ENCODE measurements at regions not wholly inside any gene's neighbourhood (a gene's known extent, or its start where the extent isn't known, plus 50 kb on each side); places are given as distances from the start of the nearest gene placed in this dataset.

- ATAC-seq (ENCODE audit: low FRiP score) (no peak), DNase-seq (no peak)
- H3K9me3 ChIP-seq (ENCODE audit: control insufficient read depth, low read length), result no peaks in the 10 kb centered on the region
- no peaks in the 10 kb centered on the region for H3K4me1 ChIP-seq (ENCODE audit: control insufficient read depth in 1 of 2, insufficient read depth in 2 of 2, low read length in 2 of 2)
- H3K27me3 ChIP-seq (ENCODE audit: control insufficient read depth in 1 of 2, insufficient read depth in 2 of 2, low read length in 1 of 2), result peaks cover 0 to 2% of the 10 kb centered on the region in 2 donors
- H3K4me3 ChIP-seq (ENCODE audit: low read length in 2 of 2), result no peak overlapping the region
- intact Hi-C loops (cut with DNase I), result no loop called here
- no peak overlapping the region for H3K27ac ChIP-seq (ENCODE audit: low read depth in 1 of 2, low read length in 2 of 2)
- WGBS, 2 donors, result 74 to 80% methylated on average over 4 of the region's 4 CpGs
- H3K36me3 ChIP-seq (ENCODE audit: control insufficient read depth in 1 of 2, insufficient read depth in 2 of 2, low read length in 1 of 2), result no peaks in the 10 kb centered on the region
Observed at GRCh38 chr20:39563349-39563748, 601.2 kb downstream of the DHX35 start.

- Histone ChIP-seq H3K27ac (ENCODE audit: low read depth in 1 of 2, low read length in 2 of 2) (no peak overlapping the region), H3K4me1 (ENCODE audit: control insufficient read depth in 1 of 2, insufficient read depth in 2 of 2, low read length in 2 of 2) (no peaks in the 10 kb centered on the region), H3K27me3 (ENCODE audit: control insufficient read depth in 1 of 2, insufficient read depth in 2 of 2, low read length in 1 of 2) (no peaks in the 10 kb centered on the region), H3K4me3 (ENCODE audit: low read length in 2 of 2) (no peak overlapping the region), H3K36me3 (ENCODE audit: control insufficient read depth in 1 of 2, insufficient read depth in 2 of 2, low read length in 1 of 2) (no peaks in the 10 kb centered on the region), H3K9me3 (ENCODE audit: control insufficient read depth, low read length) (peaks cover 1% of the 10 kb centered on the region)
- ATAC-seq (ENCODE audit: low FRiP score), result no peak
- intact Hi-C loops (cut with DNase I), result no loop called here
- WGBS, 2 donors, result 73 to 82% methylated on average over 3 of the region's 3 CpGs
- no peak for DNase-seq
Observed at GRCh38 chr20:39554341-39554740, 592.2 kb downstream of the DHX35 start.

DNA sequence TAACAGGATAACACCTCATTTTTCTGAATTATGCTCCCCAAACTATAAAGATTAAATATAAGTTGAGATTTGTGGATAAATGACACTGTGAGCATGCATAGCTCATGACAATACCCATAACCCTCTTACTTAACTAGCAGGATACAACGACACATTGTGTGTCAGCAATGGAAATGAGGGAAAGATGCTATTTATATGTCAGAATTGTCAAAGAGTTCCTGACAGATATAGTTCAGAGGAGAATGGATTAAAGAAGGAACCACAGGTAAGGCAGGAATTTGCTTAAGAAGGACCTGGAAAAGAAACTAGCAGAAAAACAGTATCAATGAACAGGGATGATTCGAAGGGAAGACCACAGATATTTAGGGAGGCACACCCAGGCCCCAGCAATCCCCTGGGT, 591.0 kb downstream of the DHX35 start:
- WGBS, 2 donors, result 71 to 74% methylated on average over 2 of the region's 2 CpGs
- Histone ChIP-seq H3K27me3 (ENCODE audit: control insufficient read depth in 1 of 2, insufficient read depth in 2 of 2, low read length in 1 of 2) (no peaks in the 10 kb centered on the region), H3K9me3 (ENCODE audit: control insufficient read depth, low read length) (peaks cover 1% of the 10 kb centered on the region), H3K4me3 (ENCODE audit: low read length in 2 of 2) (no peak overlapping the region), H3K36me3 (ENCODE audit: control insufficient read depth in 1 of 2, insufficient read depth in 2 of 2, low read length in 1 of 2) (no peaks in the 10 kb centered on the region), H3K27ac (ENCODE audit: low read depth in 1 of 2, low read length in 2 of 2) (no peak overlapping the region), H3K4me1 (ENCODE audit: control insufficient read depth in 1 of 2, insufficient read depth in 2 of 2, low read length in 2 of 2) (no peaks in the 10 kb centered on the region)
- intact Hi-C loops (cut with DNase I), result no loop called here
- no peak for DNase-seq
- no peak for ATAC-seq (ENCODE audit: low FRiP score)

- WGBS, 2 donors, result 58 to 61% methylated on average over 9 of the region's 9 CpGs
- intact Hi-C loops (cut with DNase I), result no loop called here
- Histone ChIP-seq H3K27me3 (ENCODE audit: control insufficient read depth in 1 of 2, insufficient read depth in 2 of 2, low read length in 1 of 2) (no peaks in the 10 kb centered on the region), H3K4me3 (ENCODE audit: low read length in 2 of 2) (no peak overlapping the region), H3K36me3 (ENCODE audit: control insufficient read depth in 1 of 2, insufficient read depth in 2 of 2, low read length in 1 of 2) (no peaks in the 10 kb centered on the region), H3K9me3 (ENCODE audit: control insufficient read depth, low read length) (peaks cover 1% of the 10 kb centered on the region), H3K4me1 (ENCODE audit: control insufficient read depth in 1 of 2, insufficient read depth in 2 of 2, low read length in 2 of 2) (no peaks in the 10 kb centered on the region), H3K27ac (ENCODE audit: low read depth in 1 of 2, low read length in 2 of 2) (no peak overlapping the region)
- no peak for DNase-seq
- no peak for ATAC-seq (ENCODE audit: low FRiP score)
Observed at GRCh38 chr20:39549733-39550132, 587.6 kb downstream of the DHX35 start.

- H3K27ac ChIP-seq (ENCODE audit: low read depth in 1 of 2, low read length in 2 of 2), result no peak overlapping the region
- intact Hi-C loops (cut with DNase I), result no loop called here
- WGBS, 2 donors, result 65 to 69% methylated on average over 6 of the region's 6 CpGs
- no peak for ATAC-seq (ENCODE audit: low FRiP score)
- H3K4me1 ChIP-seq (ENCODE audit: control insufficient read depth in 1 of 2, insufficient read depth in 2 of 2, low read length in 2 of 2), result no peaks in the 10 kb centered on the region
- no peak overlapping the region for H3K4me3 ChIP-seq (ENCODE audit: low read length in 2 of 2)
- no peaks in the 10 kb centered on the region for H3K27me3 ChIP-seq (ENCODE audit: control insufficient read depth in 1 of 2, insufficient read depth in 2 of 2, low read length in 1 of 2)
- peaks cover 1% of the 10 kb centered on the region for H3K9me3 ChIP-seq (ENCODE audit: control insufficient read depth, low read length)
- no peaks in the 10 kb centered on the region for H3K36me3 ChIP-seq (ENCODE audit: control insufficient read depth in 1 of 2, insufficient read depth in 2 of 2, low read length in 1 of 2)
- no peak for DNase-seq
Observed at GRCh38 chr20:39547546-39548408, 585.6 kb downstream of the DHX35 start.

GRCh38 chr20:39541136-39541803, 579.1 kb downstream of the DHX35 start:
- ATAC-seq (ENCODE audit: low FRiP score), result no peak
- Histone ChIP-seq H3K4me3 (ENCODE audit: low read length in 2 of 2) (no peak overlapping the region), H3K27ac (ENCODE audit: low read depth in 1 of 2, low read length in 2 of 2) (no peak overlapping the region), H3K36me3 (ENCODE audit: control insufficient read depth in 1 of 2, insufficient read depth in 2 of 2, low read length in 1 of 2) (no peaks in the 10 kb centered on the region), H3K9me3 (ENCODE audit: control insufficient read depth, low read length) (no peaks in the 10 kb centered on the region), H3K27me3 (ENCODE audit: control insufficient read depth in 1 of 2, insufficient read depth in 2 of 2, low read length in 1 of 2) (no peaks in the 10 kb centered on the region), H3K4me1 (ENCODE audit: control insufficient read depth in 1 of 2, insufficient read depth in 2 of 2, low read length in 2 of 2) (no peaks in the 10 kb centered on the region)
- no peak for DNase-seq
- intact Hi-C loops (cut with DNase I), result no loop called here
- WGBS, 2 donors, result 13 to 21% methylated on average over 2 of the region's 2 CpGs

DNA sequence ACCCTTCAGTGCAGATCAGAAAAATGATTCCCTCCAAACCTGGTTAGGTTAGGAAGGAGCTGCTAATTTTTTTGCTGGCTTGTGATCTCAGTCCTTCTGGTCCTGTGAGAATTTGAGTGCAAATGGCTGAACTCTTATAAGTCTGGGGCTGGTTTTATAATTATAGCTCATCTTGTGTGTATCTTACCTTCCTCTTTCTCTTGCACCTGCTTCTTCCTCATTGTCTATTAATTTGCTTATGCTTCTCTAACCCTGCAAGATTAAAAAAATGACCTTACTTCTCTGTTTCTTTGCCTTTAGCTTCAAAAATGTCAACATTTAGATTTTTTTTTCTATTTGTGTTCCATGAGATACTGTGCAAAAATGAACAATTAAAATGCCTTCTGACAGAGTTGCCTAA, 576.2 kb downstream of the DHX35 start:
- H3K9me3 ChIP-seq (ENCODE audit: control insufficient read depth, low read length), result peaks cover 2% of the 10 kb centered on the region
- no peak overlapping the region for H3K4me3 ChIP-seq (ENCODE audit: low read length in 2 of 2)
- ATAC-seq (ENCODE audit: low FRiP score) (no peak), DNase-seq (no peak)
- H3K36me3 ChIP-seq (ENCODE audit: control insufficient read depth in 1 of 2, insufficient read depth in 2 of 2, low read length in 1 of 2), result no peaks in the 10 kb centered on the region
- no peaks in the 10 kb centered on the region for H3K27me3 ChIP-seq (ENCODE audit: control insufficient read depth in 1 of 2, insufficient read depth in 2 of 2, low read length in 1 of 2)
- H3K4me1 ChIP-seq (ENCODE audit: control insufficient read depth in 1 of 2, insufficient read depth in 2 of 2, low read length in 2 of 2), result no peaks in the 10 kb centered on the region
- H3K27ac ChIP-seq (ENCODE audit: low read depth in 1 of 2, low read length in 2 of 2), result no peak overlapping the region
- intact Hi-C loops (cut with DNase I), result no loop called here

DNA sequence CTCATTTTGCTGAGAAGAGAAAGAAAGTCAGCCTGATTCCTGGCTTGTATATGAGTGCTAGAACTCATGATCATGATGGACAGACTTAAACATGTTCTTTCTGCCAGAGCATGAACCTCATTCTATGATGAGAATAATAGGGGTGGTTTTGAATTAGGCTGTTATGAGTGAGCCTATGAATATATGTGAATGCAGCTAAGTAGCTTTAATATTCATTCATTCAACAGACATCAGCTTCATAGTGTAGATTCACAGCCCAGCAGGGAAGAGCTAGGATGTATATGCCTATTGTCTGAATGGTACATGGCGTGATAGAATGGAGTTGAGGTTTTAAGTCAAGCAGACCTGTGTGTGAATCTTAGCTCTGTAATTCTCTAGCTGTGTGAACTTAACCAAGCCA, 573.2 kb downstream of the DHX35 start:
- H3K4me3 ChIP-seq (ENCODE audit: low read length in 2 of 2), result no peak overlapping the region
- 95 to 97% methylated on average over 1 of the region's 1 CpG for WGBS, 2 donors
- no peak overlapping the region for H3K27ac ChIP-seq (ENCODE audit: low read depth in 1 of 2, low read length in 2 of 2)
- H3K4me1 ChIP-seq (ENCODE audit: control insufficient read depth in 1 of 2, insufficient read depth in 2 of 2, low read length in 2 of 2), result no peaks in the 10 kb centered on the region
- no peak for DNase-seq
- no peaks in the 10 kb centered on the region for H3K36me3 ChIP-seq (ENCODE audit: control insufficient read depth in 1 of 2, insufficient read depth in 2 of 2, low read length in 1 of 2)
- intact Hi-C loops (cut with DNase I), result no loop called here
- peaks cover 2% of the 10 kb centered on the region for H3K9me3 ChIP-seq (ENCODE audit: control insufficient read depth, low read length)
- no peaks in the 10 kb centered on the region for H3K27me3 ChIP-seq (ENCODE audit: control insufficient read depth in 1 of 2, insufficient read depth in 2 of 2, low read length in 1 of 2)
- ATAC-seq (ENCODE audit: low FRiP score), result no peak

- peaks cover 2% of the 10 kb centered on the region for H3K9me3 ChIP-seq (ENCODE audit: control insufficient read depth, low read length)
- intact Hi-C loops (cut with DNase I), result no loop called here
- ATAC-seq (ENCODE audit: low FRiP score) (no peak), DNase-seq (no peak)
- H3K27ac ChIP-seq (ENCODE audit: low read depth in 1 of 2, low read length in 2 of 2), result no peak overlapping the region
- no peaks in the 10 kb centered on the region for H3K27me3 ChIP-seq (ENCODE audit: control insufficient read depth in 1 of 2, insufficient read depth in 2 of 2, low read length in 1 of 2)
- WGBS, 2 donors, result 65 to 71% methylated on average over 1 of the region's 1 CpG
- no peaks in the 10 kb centered on the region for H3K4me1 ChIP-seq (ENCODE audit: control insufficient read depth in 1 of 2, insufficient read depth in 2 of 2, low read length in 2 of 2)
- no peak overlapping the region for H3K4me3 ChIP-seq (ENCODE audit: low read length in 2 of 2)
- H3K36me3 ChIP-seq (ENCODE audit: control insufficient read depth in 1 of 2, insufficient read depth in 2 of 2, low read length in 1 of 2), result no peaks in the 10 kb centered on the region
Observed at GRCh38 chr20:39534846-39535245, 572.7 kb downstream of the DHX35 start.
